Fibroblast of skin of right quadriceps (primary cell): ENCODE measurements at regions not wholly inside any gene's neighbourhood (a gene's known extent, or its start where the extent isn't known, plus 50 kb on each side); places are given as distances from the start of the nearest gene placed in this dataset.
"Not testable (repeated sequence)": the region's sequence is repeated elsewhere in the genome, so short reads cannot be mapped to it uniquely, and the experiment has no call there.

Experiments
- DNase-seq: peaks from one replicate; pipeline ENCODE4 v3.0.0-alpha.2; 2013

GRCh38 chr15:26115229-26115943 lies 252.3 kb upstream of the ATP10A start:
- no peak for DNase-seq

GRCh38 chr15:26114128-26114527 lies 251.0 kb upstream of the ATP10A start:
- not testable (repeated sequence) for DNase-seq

GRCh38 chr15:26113296-26113695 lies 250.2 kb upstream of the ATP10A start:
- no peak for DNase-seq

- no peak for DNase-seq
Observed at GRCh38 chr15:26109203-26109602, 246.1 kb upstream of the ATP10A start.

- no peak for DNase-seq
Observed at GRCh38 chr15:26106556-26106955, 243.4 kb upstream of the ATP10A start.

- peak; percentile 46 for DNase-seq
Observed at GRCh38 chr15:26103002-26103404, 239.9 kb upstream of the ATP10A start.

- no peak for DNase-seq
Observed at GRCh38 chr15:26102365-26102764, 239.2 kb upstream of the ATP10A start.

- DNase-seq = no peak
Observed at GRCh38 chr15:26101443-26101842, 238.3 kb upstream of the ATP10A start.

GRCh38 chr15:26098801-26099200 lies 235.7 kb upstream of the ATP10A start:
- DNase-seq = no peak

GRCh38 chr15:26097216-26097615 lies 234.1 kb upstream of the ATP10A start:
- no peak for DNase-seq

- DNase-seq = no peak
Observed at GRCh38 chr15:26096581-26096980, 233.5 kb upstream of the ATP10A start.

- peak; percentile 11 for DNase-seq
Observed at GRCh38 chr15:26095710-26096330, 232.7 kb upstream of the ATP10A start.

GRCh38 chr15:26091184-26091583 lies 228.1 kb upstream of the ATP10A start:
- peak; percentile 6 for DNase-seq

GRCh38 chr15:26087881-26088280 lies 224.8 kb upstream of the ATP10A start:
- DNase-seq = peak; percentile 82

- peak; percentile 86 for DNase-seq
Observed at GRCh38 chr15:26087395-26087794, 224.3 kb upstream of the ATP10A start.

- DNase-seq = peak; percentile 66
Observed at GRCh38 chr15:26084771-26085170, 221.6 kb upstream of the ATP10A start.

GRCh38 chr15:26083896-26084295 lies 220.8 kb upstream of the ATP10A start:
- DNase-seq = peak; percentile 61

GRCh38 chr15:26083457-26083856 lies 220.3 kb upstream of the ATP10A start:
- DNase-seq = no peak

GRCh38 chr15:26082221-26083109 lies 219.3 kb upstream of the ATP10A start:
- peak; percentile 95 for DNase-seq

- no peak for DNase-seq
Observed at GRCh38 chr15:26081758-26082220, 218.7 kb upstream of the ATP10A start.

GRCh38 chr15:26075770-26076169 lies 212.6 kb upstream of the ATP10A start:
- DNase-seq = no peak

- no peak for DNase-seq
Observed at GRCh38 chr15:26073430-26074333, 210.6 kb upstream of the ATP10A start.
